ENCODE measurements at regions not wholly inside any gene's neighbourhood (a gene's known extent, or its start where the extent isn't known, plus 50 kb on each side); places are given as distances from the start of the nearest gene placed in this dataset.

DNA sequence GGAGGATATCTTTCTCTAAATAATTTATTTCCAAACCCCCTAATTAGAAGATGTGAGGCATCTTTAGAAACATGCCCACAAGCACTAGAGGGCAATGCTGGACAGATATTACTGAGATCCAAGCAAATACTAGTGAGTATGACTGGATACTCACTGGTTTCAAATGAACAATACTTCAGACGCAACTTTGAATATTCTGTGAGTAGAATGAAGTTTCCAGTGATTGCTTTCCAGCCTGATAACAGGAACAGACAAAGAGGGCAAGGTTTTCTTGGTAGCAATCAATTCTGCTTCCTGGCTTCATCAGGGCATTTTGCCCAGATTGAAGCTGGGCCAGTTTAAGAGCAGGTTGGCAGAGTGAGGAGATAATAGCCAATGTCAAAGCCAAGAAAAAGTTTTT is 442.6 kb upstream of the PDZRN3 start:
- TF ChIP-seq RAD21 (conservative IDR thresholded peaks at IDR 0.05) (peak; percentile 50), POLR2AphosphoS5 (IDR thresholded peaks at IDR 0.05) (no peak)
- TF ChIP-seq, protein P1, sequence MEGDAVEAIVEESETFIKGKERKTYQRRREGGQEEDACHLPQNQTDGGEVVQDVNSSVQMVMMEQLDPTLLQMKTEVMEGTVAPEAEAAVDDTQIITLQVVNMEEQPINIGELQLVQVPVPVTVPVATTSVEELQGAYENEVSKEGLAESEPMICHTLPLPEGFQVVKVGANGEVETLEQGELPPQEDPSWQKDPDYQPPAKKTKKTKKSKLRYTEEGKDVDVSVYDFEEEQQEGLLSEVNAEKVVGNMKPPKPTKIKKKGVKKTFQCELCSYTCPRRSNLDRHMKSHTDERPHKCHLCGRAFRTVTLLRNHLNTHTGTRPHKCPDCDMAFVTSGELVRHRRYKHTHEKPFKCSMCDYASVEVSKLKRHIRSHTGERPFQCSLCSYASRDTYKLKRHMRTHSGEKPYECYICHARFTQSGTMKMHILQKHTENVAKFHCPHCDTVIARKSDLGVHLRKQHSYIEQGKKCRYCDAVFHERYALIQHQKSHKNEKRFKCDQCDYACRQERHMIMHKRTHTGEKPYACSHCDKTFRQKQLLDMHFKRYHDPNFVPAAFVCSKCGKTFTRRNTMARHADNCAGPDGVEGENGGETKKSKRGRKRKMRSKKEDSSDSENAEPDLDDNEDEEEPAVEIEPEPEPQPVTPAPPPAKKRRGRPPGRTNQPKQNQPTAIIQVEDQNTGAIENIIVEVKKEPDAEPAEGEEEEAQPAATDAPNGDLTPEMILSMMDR (IDR thresholded peaks at IDR 0.05; ENCODE audit: poor library complexity, severe bottlenecking): no peak
